Caco-2 (cell line): ENCODE measurements at regions not wholly inside any gene's neighbourhood (a gene's known extent, or its start where the extent isn't known, plus 50 kb on each side); places are given as distances from the start of the nearest gene placed in this dataset.

Experiments used
- BruUV-seq: library from RNA; stranded (reverse); fragments of 400-500 nt; replicated peaks from 2 replicates; lab custom pipeline; 2021; lab: Mats Ljungman, UMichigan
- CTCF ChIA-PET: fragments of 300-600 bp; sonication (Branson Sonifier 250); formaldehyde crosslinking; loops from one replicate; lab custom pipeline; 2022; ENCODE audit warnings: antibody characterized with exemption; lab: Charles Lee
- POLR2A ChIA-PET: fragments of 300-600 bp; sonication (Branson Sonifier 250); formaldehyde crosslinking; loops from one replicate; lab custom pipeline; 2022; ENCODE audit warnings: antibody characterized with exemption; lab: Charles Lee
- DNase-seq, 2 experiments: peaks; one replicate each; pipeline versions ENCODE4 v3.0.0 to v3.0.0-alpha.2; 2020 to 2022
- H3K27me3 ChIP-seq: replicated peaks from 2 replicates; pipeline ENCODE4 v1.6.0; 2011; ENCODE audit warnings: low read length; ENCODE audit not compliant: control insufficient read depth, insufficient read depth
- H3K36me3 ChIP-seq: 2 replicates; pipeline ENCODE4 v1.5.1; 2011; ENCODE audit warnings: low read length; ENCODE audit not compliant: control insufficient read depth, insufficient read depth
- H3K4me1 ChIP-seq: fragments of 250-450 bp; sonication (Bioruptor Pico); 2 replicates; pipeline ENCODE4 v1.5.1; 2020; ENCODE audit warnings: mild to moderate bottlenecking
- H3K4me3 ChIP-seq: 2 replicates; pipeline ENCODE4 v1.5.1; 2011; ENCODE audit warnings: low read depth, mild to moderate bottlenecking, control low read depth, low read length
- H3K9me3 ChIP-seq: fragments of 250-450 bp; sonication (Bioruptor Pico); 2 replicates; pipeline ENCODE4 v1.5.1; 2020; ENCODE audit warnings: mild to moderate bottlenecking, moderate library complexity
- H3K27ac Mint-ChIP-seq: one replicate; pipeline ENCODE4 v1.8.0; 2022; ENCODE audit warnings: mixed read lengths; ENCODE audit not compliant: unreplicated experiment
- H3K27me3 Mint-ChIP-seq: one replicate; pipeline ENCODE4 v1.8.0; 2022; ENCODE audit warnings: mixed read lengths; ENCODE audit not compliant: insufficient read depth, unreplicated experiment
- H3K36me3 Mint-ChIP-seq: one replicate; pipeline ENCODE4 v1.8.0; 2022; ENCODE audit warnings: mild to moderate bottlenecking, mixed read lengths; ENCODE audit not compliant: insufficient read depth, unreplicated experiment
- H3K4me1 Mint-ChIP-seq: one replicate; pipeline ENCODE4 v1.8.0; 2022; ENCODE audit warnings: low read depth, mixed read lengths; ENCODE audit not compliant: unreplicated experiment
- H3K4me3 Mint-ChIP-seq: one replicate; pipeline ENCODE4 v1.8.0; 2022; ENCODE audit warnings: mild to moderate bottlenecking, moderate library complexity, mixed read lengths; ENCODE audit not compliant: unreplicated experiment
- H3K9me3 Mint-ChIP-seq: one replicate; pipeline ENCODE4 v1.8.0; 2022; ENCODE audit warnings: mixed read lengths; ENCODE audit not compliant: unreplicated experiment
- intact Hi-C: fragments of 100-400 bp; cut with micrococcal nuclease; formaldehyde crosslinking; loops from one replicate; pipeline ENCODE4 v1.10.0; 2022; ENCODE audit not compliant: unreplicated experiment
- TF ChIP-seq, protein P1 (sequence below), 2 experiments: fragments of 200-600 bp in 1 of 2; IDR thresholded peaks; 1 replicate in 1 of 2; 2 replicates in 1 of 2; pipeline versions ENCODE4 v1.5.1 to v1.8.0; 2011 to 2022; ENCODE audit warnings: antibody characterized with exemption in 1 of 2, control low read depth in 1 of 2, inconsistent platforms in 1 of 2, low read depth in 1 of 2, low read length in 1 of 2, mild to moderate bottlenecking in 1 of 2, moderate library complexity in 1 of 2; ENCODE audit not compliant: insufficient read depth in 1 of 2, severe bottlenecking in 1 of 2, unreplicated experiment in 1 of 2

DNA sequence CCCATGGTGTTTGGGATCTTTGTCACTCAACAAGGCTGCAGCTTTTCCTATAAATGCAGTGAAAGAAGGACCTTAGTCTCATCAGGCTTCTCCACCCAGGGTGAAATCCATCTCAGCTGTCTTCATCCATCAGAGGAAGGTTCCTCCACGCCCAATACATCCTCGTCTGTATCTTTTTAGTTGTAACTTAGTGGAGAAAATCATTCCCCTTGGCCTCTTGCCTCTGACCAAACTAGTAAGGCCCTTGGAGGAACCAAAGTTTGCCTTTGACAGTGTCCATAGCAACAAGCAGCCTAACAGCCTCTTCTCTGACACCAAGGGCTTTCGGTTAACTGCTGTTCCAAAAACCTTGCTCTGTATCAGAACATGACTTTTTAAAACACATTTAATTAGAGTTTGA, 230.3 kb upstream of the ECI2 start:
- H3K4me1 ChIP-seq: no peaks in the 10 kb centered on the region
- Mint-ChIP-seq H3K4me1 (no peaks in the 10 kb centered on the region), H3K4me3 (no peak overlapping the region), H3K9me3 (no peaks in the 10 kb centered on the region), H3K27me3 (no peaks in the 10 kb centered on the region), H3K36me3 (no peaks in the 10 kb centered on the region), H3K27ac (no peak overlapping the region)
- H3K27me3 ChIP-seq: no peaks in the 10 kb centered on the region; the same call in 1 of the 2 replicates
- ChIA-PET POLR2A (no interaction called here), CTCF (no interaction called here)
- TF ChIP-seq, protein P1, sequence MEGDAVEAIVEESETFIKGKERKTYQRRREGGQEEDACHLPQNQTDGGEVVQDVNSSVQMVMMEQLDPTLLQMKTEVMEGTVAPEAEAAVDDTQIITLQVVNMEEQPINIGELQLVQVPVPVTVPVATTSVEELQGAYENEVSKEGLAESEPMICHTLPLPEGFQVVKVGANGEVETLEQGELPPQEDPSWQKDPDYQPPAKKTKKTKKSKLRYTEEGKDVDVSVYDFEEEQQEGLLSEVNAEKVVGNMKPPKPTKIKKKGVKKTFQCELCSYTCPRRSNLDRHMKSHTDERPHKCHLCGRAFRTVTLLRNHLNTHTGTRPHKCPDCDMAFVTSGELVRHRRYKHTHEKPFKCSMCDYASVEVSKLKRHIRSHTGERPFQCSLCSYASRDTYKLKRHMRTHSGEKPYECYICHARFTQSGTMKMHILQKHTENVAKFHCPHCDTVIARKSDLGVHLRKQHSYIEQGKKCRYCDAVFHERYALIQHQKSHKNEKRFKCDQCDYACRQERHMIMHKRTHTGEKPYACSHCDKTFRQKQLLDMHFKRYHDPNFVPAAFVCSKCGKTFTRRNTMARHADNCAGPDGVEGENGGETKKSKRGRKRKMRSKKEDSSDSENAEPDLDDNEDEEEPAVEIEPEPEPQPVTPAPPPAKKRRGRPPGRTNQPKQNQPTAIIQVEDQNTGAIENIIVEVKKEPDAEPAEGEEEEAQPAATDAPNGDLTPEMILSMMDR (IDR thresholded peaks at IDR 0.05; ENCODE audit: insufficient read depth in 1 of 2, low read depth in 1 of 2, low read length in 1 of 2, severe bottlenecking in 1 of 2, unreplicated experiment in 1 of 2): no peak
- H3K36me3 ChIP-seq: no peaks in the 10 kb centered on the region
- BruUV-seq: no TSS peak
- intact Hi-C loops: no loop called here
- H3K4me3 ChIP-seq: no peak overlapping the region
- no peaks in the 10 kb centered on the region for H3K9me3 ChIP-seq
- no peak for DNase-seq

DNA sequence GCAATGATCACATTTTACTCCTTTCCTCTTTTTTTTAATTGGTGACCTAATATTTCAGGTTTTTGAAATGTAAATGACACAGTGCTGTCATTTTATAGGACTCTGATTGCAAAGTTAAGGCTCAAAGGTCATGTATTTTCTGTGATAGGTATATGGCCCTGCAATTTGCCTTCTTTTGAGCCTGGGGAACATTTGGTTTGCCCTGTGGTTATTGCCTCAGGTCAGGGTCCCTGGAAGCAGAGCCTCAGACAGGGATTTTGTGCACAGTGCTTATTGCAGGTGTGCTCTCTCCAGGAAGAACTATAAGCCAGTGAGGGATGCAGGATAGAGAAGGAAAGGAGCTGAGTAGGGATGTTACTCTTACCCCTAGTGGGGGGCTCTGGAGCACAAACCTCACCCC, 229.3 kb upstream of the ECI2 start:
- no peaks in the 10 kb centered on the region for H3K9me3 ChIP-seq
- Mint-ChIP-seq H3K27ac (no peak overlapping the region), H3K4me3 (no peak overlapping the region), H3K36me3 (no peaks in the 10 kb centered on the region), H3K9me3 (no peaks in the 10 kb centered on the region), H3K4me1 (no peaks in the 10 kb centered on the region), H3K27me3 (no peaks in the 10 kb centered on the region)
- intact Hi-C loops: no loop called here
- H3K4me1 ChIP-seq: no peaks in the 10 kb centered on the region
- TF ChIP-seq, protein P1 (IDR thresholded peaks at IDR 0.05; ENCODE audit: insufficient read depth in 1 of 2, low read depth in 1 of 2, low read length in 1 of 2, severe bottlenecking in 1 of 2, unreplicated experiment in 1 of 2): no peak
- CTCF ChIA-PET: no interaction called here
- POLR2A ChIA-PET: no interaction called here
- no peak overlapping the region for H3K4me3 ChIP-seq
- DNase-seq: no peak
- no peaks in the 10 kb centered on the region for H3K36me3 ChIP-seq
- BruUV-seq: no TSS peak
- H3K27me3 ChIP-seq: no peaks in the 10 kb centered on the region; the same call in 1 of the 2 replicates

DNA sequence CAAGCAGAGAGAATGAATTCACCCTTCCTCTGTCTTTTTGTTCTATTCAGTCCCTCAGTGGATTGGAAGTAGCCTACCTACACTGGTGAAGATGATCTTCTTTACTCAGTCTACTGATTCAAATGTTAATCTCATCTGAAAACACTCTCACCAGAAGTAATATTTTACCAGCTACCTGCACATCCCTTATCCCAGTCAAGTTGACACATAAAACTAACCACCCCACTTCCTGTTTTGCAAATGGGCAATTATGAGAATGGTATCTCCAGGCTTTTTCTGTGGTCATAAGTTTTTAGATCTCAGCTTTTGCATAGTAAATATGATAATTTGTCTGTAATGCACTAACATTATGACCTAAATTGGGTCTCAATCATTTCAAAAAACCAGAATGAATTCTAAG, 228.8 kb upstream of the ECI2 start:
- intact Hi-C loops: no loop called here
- Mint-ChIP-seq H3K36me3 (no peaks in the 10 kb centered on the region), H3K4me1 (no peaks in the 10 kb centered on the region), H3K4me3 (no peak overlapping the region), H3K27ac (no peak overlapping the region), H3K27me3 (no peaks in the 10 kb centered on the region), H3K9me3 (no peaks in the 10 kb centered on the region)
- no peaks in the 10 kb centered on the region; the same call in 1 of the 2 replicates for H3K27me3 ChIP-seq
- POLR2A ChIA-PET: no interaction called here
- H3K4me3 ChIP-seq: no peak overlapping the region
- no TSS peak for BruUV-seq
- H3K9me3 ChIP-seq: no peaks in the 10 kb centered on the region
- no peaks in the 10 kb centered on the region for H3K36me3 ChIP-seq
- CTCF ChIA-PET: no interaction called here
- no peak for DNase-seq
- TF ChIP-seq, protein P1 (IDR thresholded peaks at IDR 0.05; ENCODE audit: insufficient read depth in 1 of 2, low read depth in 1 of 2, low read length in 1 of 2, severe bottlenecking in 1 of 2, unreplicated experiment in 1 of 2): no peak
- no peaks in the 10 kb centered on the region for H3K4me1 ChIP-seq
